ENCODE measurements at regions not wholly inside any gene's neighbourhood (a gene's known extent, or its start where the extent isn't known, plus 50 kb on each side); places are given as distances from the start of the nearest gene placed in this dataset.

DNA sequence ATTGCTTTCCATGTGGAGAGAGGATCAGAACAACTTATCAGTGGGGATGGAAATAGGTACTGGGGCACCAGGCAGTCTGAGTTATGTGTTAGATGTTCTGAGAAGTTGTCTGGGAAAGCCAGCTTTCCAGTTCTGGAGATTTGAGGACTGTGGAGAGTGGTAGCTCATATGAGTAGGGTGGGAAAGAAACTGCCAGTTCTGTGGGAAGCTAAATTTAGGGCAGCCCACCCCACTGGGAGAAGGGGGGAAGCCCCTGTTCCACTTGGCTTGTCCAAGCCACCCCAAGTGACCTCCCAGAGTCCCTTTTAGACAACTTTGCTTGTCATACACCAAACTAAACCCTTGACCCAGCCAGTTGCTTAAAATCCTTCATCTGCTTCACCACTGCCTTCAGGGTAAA is 189.5 kb downstream of the REEP3 start:
- DNase-seq, result no peak

DNA sequence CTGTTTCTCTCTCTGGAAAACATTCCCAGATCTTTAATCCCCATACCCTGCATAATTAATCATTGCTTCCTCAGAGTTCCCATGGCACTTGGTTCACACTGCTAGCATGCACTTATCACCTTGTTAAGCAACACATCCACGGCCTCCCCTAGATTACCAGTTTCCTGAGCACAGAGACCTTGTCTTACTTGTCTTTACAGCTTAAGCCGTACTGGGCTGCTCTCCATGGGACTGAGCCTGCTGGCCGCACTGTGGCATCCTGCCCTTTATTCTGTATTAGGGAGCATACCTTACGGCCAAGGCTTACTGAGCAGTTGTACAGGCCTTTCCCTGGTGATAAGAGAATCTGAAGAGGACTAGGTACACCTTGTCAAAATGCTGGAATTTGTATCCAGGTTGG is 190.2 kb downstream of the REEP3 start:
- DNase-seq, result no peak

DNA sequence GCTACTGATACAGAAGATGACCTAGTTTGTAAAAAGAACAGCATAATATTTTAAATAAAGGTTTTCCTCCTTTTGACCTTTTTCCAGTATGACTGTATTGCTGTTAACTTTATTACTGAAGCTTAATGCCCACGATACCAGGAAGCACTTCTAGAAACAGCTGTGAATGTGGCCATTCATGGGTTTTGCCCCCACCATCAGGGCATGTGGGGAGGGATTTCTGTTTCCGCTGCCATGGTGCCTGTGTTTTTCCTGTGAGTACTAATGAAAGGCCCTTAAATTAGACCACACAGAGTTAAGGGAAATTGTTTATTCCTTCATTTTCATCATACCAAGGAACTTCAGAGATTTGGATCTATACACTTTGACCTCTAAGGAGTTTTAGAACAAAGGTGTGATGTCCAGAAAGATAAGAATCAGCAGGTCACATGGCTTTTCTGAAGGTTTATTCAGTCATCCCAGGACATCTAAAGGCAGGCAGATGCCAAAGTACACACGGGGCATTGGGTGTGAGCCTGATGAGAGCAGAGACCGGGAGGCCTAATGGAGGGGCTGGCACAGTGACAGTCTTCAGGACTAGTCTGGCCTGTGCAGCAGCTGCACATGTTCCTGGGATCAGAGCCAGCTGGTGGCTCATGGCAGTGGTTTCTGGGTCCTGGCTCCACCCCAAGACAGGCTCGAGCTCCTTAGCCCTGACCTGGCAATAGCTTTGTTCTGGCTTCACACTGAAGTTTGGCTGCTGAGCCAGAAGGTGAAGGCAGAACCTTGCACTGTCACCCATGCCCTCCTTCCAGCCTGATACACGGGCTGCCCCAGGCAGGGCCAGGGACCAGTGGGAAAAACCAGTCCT is 190.9 kb downstream of the REEP3 start:
- peak; percentile 95 for DNase-seq

DNA sequence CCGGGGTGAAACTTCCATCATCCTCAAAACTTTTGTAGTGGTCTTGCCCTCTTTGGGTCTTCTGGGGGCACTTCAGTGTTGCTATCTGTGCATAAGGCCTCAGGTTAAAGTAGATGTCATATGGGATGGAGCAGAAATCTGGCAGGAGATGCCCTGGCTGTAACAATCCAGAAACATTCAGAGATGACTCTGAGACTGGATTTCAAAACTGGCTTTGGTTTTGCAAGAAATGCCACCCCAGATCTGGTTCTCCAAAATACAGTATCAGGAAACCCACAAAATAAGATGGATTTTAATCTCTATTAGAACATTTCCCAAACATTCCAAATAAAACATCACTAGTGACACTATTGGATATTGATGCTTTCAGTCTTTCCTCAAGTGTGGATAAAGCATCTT is 191.5 kb downstream of the REEP3 start:
- DNase-seq, result no peak

DNA sequence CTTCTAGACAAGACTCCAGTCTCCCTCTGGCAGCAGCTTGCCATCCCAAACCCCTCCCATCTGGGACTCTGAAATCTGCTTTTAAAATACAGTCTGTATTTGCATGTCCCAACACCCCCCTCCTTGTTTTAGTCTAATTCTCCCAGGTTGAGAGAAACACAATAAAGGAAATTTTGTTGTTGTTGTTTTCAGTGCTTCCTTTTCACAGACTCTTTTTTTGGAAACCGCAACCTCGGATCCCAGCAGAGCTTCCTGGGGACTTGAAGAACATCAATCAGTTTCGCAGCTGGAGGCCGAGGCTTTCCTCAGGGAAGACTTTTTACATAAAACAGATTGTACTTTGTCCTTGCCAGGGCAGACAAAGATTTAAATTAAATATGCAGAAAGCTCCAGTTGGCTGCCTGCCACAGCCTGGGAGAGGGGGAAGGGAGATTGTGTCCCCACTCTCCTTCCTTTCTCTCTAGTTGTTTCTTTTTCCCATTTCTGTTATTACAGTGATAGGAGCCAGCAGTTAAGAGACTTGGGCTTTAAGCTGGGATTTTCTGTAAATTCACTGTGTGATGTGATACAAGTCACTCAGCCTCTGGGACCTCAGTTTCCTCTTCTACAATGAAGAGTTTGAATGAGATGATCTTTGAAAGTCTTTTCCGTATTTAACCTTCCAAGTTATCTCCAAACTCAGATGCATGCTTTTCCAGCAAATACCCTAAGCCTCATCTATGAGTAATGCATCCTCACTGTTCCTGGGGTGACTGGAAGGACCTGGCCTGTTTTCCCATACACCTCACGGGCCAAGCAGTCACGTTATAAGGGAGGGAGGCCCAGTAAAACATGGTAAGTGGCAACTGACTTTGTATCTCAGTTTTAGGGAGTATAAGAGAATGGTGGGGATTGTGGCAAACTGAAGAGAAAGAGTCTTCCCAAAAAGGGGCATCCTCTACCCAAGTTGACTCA is 192.3 kb downstream of the REEP3 start:
- peak; percentile 81 for DNase-seq

DNA sequence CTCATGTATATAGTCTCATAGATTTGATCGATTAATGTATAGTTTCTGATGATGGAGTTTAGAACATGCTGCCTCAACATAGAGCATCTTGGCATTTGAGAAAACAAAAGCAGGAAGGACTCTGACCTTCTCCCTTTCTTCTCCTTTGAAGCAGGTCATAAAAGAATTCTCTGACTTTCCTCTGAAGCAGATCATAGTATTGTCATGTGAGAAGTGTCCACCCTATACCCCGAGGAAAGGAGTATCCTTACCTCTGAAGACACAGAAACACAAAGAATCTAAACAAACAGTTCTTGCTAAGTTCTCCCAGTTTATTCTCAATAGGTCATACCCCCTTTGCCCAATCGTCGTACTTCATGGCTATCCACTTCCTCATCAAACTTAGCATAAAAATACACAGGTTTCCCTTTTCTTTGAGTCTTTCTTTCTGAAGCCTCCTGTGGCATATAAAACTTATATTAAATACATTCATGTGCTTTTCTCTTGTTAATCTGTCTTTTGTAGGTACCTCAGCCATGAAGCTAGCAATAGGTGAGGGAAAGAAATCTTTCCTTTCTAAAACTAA is 194.9 kb downstream of the REEP3 start:
- no peak for DNase-seq

DNA sequence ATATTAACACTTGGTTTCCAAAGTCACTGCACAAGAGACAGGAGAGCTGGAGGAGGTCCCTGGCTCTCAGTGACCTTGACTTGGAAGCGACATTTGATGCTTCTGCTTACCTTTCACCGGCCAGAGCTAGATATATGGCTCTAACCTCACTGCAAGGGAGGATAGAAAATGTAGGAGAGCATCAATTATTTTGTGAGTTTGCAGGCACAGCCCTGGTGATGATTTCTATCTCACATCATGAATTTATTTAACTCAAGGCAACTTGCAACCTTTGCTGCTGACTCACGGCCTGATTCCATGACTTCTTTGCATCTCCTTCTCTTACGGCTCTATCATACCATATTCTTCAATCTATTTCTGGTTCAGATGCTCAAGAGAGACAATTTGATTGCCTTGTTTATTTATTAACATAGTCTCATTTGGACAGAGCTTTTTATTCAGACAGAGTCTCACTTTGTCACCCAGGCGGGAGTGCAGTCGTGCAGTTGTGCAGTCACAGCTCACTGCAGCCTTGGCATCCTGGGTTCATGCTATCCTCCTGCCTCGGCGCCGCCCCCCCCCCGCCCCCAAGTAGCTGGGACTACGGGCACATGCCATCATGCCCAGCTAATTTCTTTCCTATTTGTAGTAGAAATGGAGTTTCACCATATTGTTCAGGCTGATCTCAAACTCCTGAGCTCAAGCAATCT is 196.0 kb downstream of the REEP3 start:
- DNase-seq, result peak; percentile 42

DNA sequence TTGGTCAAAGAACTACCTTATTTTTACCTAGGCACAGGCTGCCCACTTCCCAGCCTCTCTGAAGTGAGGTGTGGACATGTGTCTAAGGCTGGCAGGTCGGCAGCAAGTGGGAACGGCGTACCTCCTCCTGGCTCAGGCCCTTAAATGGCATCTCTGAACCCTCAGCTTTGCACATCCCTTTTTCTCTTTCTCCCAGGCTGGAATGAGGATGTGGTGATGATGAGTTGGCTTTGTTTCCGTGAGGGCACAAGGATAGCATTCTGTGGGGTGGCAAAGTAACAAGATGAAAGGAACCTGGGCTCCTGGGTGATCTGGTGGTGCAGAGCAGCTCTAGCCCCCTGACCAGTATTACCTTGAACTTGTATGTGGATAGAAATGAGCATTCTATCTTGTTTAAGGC is 196.8 kb downstream of the REEP3 start:
- peak; percentile 51 for DNase-seq

DNA sequence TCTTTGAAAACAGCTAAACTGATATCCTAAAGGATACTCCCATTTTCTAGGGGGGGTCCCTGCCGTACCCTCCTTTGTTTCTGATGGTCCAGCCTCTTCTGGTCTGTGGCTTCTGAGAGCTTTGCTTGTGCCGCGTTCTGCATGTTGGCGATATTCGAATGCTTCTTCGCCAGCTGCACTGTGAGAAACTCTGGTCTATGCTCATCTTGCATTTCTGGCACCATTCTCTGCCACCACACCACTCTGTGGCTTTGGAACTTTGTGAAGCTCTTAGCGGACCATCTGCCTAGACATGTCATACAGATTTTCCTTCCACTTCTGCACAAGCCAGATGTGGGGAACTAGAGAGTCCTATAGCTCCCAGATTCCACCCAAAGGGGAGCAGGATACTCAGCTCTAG is 197.2 kb downstream of the REEP3 start:
- DNase-seq, result no peak

DNA sequence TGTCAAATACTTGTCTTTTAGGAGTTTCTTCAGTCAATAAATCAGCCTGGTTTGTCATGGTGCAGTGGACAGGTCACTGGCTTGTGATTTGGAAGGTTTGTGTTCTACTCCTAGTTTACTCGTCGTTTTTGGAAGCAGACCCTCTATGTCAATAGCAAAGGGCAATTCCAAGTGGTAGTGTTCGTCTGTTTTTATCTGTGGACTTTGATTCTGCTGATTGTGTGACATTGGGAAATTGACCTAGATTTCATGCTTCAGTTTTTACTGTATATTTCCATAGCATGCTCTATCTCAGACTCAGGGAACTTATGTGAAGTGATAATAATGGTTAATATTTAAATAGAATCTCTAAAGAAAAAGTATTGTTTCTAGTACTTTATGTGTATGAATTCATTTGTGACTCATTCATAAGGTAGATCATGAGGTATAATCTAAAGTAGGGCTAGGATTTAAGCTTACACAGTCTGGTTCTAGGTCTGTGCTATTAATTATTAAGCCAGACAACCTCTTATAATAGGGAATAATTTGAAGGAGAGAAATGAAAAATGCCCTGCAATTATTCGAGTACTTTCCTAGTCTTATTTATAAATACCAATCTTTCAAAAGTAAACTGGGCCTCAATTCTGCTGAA is 198.1 kb downstream of the REEP3 start:
- no peak for DNase-seq

DNA sequence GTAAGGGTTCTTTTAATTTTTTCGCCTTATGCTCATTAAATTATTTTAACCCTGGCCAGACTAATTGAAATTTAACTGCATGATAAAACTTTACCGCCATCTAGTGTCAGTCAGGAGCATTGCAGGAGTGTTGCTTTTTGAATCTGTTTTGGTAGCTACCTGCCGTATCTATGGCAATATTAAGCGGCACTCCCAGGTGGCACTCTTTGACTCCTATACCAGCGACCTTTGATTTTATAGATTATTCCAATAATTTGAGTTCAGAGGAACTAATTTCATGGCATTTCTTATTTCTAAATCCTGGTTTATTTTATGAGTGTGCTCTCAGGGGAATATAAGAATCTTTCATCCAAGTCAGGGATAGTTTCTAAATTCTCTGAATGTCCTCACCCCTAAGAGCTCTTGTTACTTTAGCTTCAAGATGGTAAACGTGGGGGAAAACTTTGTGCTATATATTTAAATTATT is 198.9 kb downstream of the REEP3 start:
- DNase-seq, result peak; percentile 51

DNA sequence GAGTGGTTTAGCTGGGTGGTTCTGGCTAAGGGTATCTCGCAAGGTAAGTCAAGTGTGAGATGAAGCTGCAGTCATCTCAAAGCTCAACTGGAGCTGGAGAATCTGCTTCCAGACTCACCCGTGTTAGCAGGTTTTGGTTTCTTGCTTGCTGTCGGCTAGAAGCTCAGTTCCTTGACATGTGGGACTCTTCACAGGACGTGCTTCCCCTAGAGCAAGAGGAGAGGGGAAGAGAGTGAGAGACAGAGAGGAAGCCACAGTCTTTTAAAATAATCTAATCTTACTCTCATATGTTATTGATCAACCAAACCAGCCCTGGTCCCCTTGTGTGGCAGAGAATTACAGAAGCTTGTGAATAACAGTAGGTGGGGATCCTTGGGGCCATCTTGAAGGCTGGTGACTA is 199.5 kb downstream of the REEP3 start:
- no peak for DNase-seq

DNA sequence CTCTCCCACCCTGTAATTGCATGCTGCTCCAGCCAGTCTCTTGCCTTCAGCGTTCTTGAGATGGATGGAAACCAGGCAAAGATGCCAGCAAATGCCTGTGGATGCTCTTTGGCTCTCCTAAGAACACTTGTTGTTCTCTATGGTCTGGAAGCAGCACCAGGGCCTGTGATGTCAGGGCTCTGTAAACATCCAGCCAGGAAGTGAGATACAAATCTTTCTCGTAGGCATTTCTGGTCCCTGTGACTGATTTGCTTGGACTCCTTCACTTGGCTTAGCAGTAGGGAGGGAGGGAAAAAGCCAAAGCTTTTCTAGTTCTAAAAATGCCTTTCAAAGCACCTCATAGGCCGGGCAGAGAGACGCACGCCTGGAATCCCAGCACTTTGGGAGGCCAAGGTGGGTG is 201.3 kb downstream of the REEP3 start:
- peak; percentile 36 for DNase-seq

DNA sequence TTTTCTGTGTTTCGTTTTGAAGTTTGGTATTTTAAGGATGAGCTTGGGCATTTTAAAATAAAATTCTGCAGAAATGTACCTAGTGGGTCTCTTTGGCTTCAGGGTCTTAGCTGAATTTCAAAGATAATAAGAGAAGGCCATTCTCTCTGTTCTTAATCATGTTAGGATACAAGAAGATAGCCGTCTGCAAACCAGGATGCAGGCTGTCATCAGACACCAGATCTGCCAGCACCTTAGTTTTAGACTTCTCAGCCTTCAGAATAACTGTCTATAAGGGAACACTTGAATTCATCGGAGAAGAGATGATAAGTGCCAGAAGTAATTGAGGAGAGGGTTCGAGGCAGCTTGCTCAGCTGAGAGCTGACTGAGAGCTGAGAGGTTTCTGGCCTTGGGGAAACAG is 202.1 kb downstream of the REEP3 start:
- DNase-seq, result no peak

DNA sequence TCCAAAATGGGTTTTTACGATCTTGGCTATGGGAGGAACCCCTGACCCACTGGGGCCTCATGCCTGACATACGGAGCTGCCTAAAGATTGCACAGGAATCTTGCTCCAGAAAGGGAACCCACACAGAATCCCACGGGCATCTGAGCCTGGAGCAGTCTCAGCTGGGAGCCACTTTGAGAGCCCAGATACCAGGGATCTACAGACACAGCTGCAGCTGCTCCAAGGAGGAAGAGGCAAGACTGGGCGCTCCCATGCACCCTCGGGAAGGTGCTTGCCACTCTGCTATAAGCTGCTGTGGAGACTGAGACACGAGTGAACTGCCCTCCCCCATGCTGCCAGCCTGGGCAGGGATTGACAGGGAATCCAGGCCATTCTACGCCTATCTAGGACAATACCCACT is 202.5 kb downstream of the REEP3 start:
- no peak for DNase-seq

DNA sequence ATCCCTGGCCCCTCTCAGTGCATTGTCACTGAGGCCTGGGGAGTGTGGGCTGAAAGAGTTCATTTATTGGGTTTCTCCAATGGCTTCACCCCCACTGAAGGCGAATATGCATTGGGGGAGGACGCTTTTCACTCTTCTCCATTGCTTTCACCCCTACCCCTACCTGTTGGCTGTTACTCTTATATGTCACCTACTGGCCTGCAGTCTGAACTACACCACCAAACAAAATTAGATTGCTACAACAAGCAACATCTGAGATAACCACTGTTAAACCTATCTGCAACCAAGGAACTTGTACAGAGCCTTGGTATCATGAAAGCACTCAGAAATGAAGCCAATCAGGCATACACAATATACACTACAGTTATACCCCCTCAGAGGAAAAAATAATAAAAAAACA is 203.7 kb downstream of the REEP3 start:
- no peak for DNase-seq

DNA sequence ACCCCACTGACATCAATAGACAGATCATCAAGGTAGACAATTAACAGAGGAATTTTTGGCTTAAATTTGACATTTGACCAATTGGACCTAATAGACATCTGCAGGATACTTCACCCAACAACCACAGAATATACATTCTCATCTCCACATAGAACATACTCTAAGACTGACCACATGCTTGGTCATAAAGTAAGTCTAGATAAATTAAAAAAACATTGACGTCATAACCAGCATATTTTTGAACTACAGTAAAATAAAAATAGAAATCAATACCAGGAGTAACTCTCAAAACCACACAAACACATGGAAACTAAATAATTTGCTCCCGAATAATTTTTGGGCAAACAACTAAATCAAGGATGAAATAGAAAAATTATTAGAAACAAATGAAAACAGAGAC is 205.7 kb downstream of the REEP3 start:
- peak; percentile 37 for DNase-seq

DNA sequence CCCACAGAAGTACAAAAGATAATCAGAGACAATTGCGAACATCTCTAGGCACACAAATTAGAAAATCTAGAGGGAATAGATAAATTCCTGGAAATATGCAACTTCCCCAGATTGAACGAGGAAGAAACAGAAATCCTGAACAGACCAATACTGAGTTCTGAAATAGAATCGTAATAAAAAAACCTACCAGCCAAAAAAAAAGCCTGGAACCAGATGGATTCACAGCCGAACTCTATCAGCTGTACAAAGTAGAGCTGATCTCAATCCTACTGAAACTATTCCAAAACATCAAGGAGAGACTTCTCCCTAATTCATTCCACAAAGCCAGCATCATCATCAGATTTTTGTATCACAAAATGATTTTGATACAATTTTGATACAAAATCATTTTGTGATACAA is 206.4 kb downstream of the REEP3 start:
- no peak for DNase-seq

DNA sequence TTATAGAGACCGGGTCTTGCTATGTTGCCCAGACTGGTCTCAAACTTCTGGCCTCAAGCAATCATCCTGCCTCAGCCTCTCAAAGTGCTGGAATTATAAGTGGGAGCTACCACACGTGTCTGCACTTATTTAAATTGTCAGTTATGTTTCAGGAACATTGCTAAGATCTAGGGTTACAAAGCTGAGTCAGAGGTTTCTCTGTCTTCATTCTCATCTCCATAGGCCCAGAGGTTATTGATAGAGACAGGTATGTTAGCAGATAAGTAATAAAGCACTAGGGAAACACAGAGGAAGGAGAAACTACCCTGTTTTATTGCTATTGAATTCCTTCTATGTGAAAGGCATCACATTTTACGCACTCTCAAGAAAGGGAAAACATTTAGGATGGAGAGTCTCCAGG is 214.1 kb downstream of the REEP3 start:
- no peak for DNase-seq

DNA sequence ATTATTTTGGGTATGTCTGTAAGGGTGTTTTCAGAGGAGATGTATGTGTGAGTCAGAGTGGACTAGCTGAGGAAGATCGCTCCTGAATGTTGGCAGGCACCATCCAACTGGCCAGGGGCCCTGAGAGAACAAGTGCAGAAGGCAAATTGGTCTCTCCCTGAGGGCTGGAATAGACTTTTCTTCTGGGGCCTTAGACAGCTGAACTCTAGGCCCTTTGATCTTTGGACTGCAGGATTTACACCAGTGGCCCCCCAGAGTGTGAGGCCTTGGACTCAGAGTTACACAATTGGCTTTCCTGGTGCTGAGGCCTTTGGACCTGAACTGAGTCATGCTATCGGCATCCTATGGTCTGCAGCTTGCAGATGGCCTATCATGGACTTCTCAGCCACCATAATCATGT is 217.2 kb downstream of the REEP3 start:
- peak; percentile 65 for DNase-seq

DNA sequence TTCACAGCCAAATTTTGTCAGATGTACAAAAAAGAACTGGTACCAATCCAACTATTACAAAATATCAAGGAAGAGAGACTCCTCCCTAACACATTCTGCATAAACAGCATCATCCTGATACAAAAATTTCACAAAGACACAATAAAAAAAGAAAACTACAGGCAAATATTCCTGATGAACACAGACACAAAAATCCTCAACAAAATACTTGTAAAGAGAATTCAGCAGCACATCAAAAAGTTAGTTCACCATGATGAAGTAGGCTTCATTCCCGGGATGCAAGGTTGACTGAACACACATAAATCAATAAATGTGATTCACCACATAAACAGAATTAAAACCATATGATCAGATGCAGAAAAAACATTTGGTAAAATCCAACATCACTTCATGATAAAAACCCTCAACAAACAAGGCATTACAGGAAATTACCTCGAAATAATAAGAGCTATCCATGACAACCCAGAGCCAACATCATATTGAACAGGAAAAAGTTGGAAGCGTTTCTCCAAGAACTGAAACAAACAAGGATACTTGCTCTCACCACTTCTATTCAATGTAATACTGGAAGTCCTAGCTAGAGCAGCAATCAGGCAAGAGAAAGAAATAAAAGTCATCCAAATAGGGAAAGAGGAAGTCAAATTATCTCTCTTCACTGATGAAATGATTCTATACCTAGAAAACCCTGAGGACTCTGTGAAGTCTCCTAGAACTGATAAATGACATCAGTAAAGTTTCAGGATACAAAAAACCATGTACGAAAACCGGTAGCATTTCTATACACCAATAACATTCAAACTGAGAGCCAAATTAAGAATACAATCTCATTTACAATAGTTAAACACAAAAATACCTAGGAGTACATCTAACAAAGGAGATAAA is 223.1 kb downstream of the REEP3 start:
- DNase-seq, result peak; percentile 62
